GM12891 (cell line): ENCODE measurements at regions not wholly inside any gene's neighbourhood (a gene's known extent, or its start where the extent isn't known, plus 50 kb on each side); places are given as distances from the start of the nearest gene placed in this dataset.

Source experiments
- DNase-seq: peaks from one replicate; pipeline ENCODE4 v3.0.0; 2011; ENCODE audit warnings: low spot score; ENCODE audit not compliant: insufficient read length
- FAIRE-seq: peaks from 2 replicates; lab custom pipeline; 2011; peaks lifted over from hg19 to GRCh38; lab: Jason Lieb, UNC
- PAX5 ChIP-seq: IDR thresholded peaks from 2 replicates; pipeline ENCODE4 v1.6.1; 2011; ENCODE audit warnings: low read length, moderate library complexity, mild to moderate bottlenecking; ENCODE audit not compliant: insufficient read depth, severe bottlenecking
- POLR2A ChIP-seq: IDR thresholded peaks from 2 replicates; pipeline ENCODE4 v1.6.1; 2011; ENCODE audit warnings: low read depth, low read length, control low read depth
- POLR2AphosphoS5 ChIP-seq: IDR thresholded peaks from 2 replicates; pipeline ENCODE4 v1.6.1; 2011; ENCODE audit warnings: low read depth, low read length, control low read depth
- POU2F2 ChIP-seq: IDR thresholded peaks from 2 replicates; pipeline ENCODE4 v1.6.1; 2011; ENCODE audit warnings: low read depth, mild to moderate bottlenecking, control low read depth, low read length, moderate library complexity
- SPI1 ChIP-seq: IDR thresholded peaks from 2 replicates; pipeline ENCODE4 v1.6.1; 2011; ENCODE audit warnings: low read depth, low read length, control low read depth
- TAF1 ChIP-seq: IDR thresholded peaks from 2 replicates; pipeline ENCODE4 v1.6.1; 2011; ENCODE audit warnings: low read depth, low read length, control low read depth

DNA sequence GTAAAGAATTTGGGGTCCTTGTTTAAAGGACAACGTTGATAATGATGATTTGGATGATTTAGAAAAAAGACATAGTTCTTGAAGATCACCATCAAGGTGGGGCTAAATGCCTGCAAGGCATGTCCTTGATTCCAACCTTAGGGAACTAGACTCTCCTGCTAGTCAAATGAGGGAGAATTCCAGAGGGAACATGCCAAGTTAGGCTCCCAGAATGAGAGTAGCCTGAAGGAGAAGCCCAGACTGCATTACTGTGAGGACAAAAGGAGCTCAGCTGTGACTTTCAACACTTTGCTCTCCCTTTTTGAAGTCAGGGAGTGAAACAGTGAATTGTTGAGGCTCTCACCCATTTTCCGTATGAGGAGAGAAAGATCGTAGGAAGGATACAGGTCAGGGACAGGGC lies 95.2 kb upstream of the TBX3 start:
- TF ChIP-seq SPI1, result no peak
- no peak for TF ChIP-seq POU2F2
- TF ChIP-seq POLR2A, result no peak
- no peak for DNase-seq
- no peak for FAIRE-seq

DNA sequence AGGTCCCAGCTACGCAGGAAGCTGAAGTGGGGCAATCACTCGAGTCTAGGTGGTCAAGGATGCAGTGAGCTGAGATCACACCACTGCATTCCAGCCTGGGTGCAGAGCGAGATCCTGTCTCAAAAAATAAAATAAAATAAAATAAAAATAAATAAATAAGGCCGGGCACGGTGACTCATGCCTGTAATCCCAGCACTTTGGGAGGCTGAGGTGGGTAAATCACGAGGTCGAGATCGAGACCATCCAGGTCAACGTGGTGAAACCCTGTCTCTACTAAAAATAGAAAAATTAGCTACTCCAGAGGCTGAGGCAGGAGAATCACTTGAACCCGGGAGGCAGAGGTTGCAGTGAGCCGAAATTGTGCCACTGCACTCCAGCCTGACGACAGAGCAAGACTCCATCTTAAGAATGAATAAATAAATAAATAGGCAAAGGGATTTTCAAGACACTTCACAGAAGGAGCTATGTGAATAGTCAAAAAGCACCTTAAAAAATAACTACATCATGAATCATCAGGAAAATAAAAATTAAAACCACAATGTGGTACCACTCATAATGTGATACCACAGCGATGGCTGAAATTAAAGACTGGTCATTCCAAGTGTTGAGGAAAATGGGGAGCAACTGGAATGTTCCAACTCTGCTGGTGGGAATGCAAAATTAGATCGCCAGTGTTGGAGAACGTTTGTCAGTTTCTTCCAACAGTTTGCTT lies 92.9 kb upstream of the TBX3 start:
- DNase-seq, result no peak
- no peak for TF ChIP-seq SPI1
- no peak for TF ChIP-seq TAF1
- TF ChIP-seq PAX5, result no peak
- TF ChIP-seq POU2F2, result no peak
- no peak for TF ChIP-seq POLR2A
- no peak for FAIRE-seq

DNA sequence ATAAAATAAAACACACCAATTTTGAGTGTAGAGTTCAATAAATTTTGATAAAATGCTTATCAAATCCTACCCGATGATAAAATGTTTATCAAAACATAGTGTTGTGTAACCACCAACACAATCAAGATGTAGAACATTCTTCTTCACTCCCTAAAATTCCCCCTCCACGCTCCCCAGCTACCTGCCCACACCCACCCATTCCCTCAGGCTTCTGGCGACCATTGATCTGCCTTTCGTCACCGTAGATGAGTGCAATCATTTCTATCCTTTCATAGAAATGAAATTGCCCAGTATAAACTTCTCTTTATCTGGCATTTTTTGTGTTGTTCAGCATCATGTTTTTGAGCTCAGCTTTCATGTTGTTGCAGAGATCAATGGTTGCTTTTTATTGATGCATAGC lies 90.7 kb upstream of the TBX3 start:
- no peak for TF ChIP-seq POU2F2
- no peak for TF ChIP-seq SPI1
- TF ChIP-seq TAF1, result no peak
- no peak for TF ChIP-seq PAX5
- no peak for TF ChIP-seq POLR2A
- no peak for TF ChIP-seq POLR2AphosphoS5
- FAIRE-seq (no peak), DNase-seq (no peak)

- FAIRE-seq (no peak), DNase-seq (no peak)
- no peak for TF ChIP-seq POLR2AphosphoS5
- TF ChIP-seq PAX5, result no peak
- no peak for TF ChIP-seq TAF1
- no peak for TF ChIP-seq SPI1
- TF ChIP-seq POU2F2, result no peak
- no peak for TF ChIP-seq POLR2A
Observed at GRCh38 chr12:114774197-114774596, 90.2 kb upstream of the TBX3 start.

- DNase-seq, result no peak
- no peak for FAIRE-seq
- TF ChIP-seq TAF1 (no peak), SPI1 (no peak), PAX5 (no peak), POU2F2 (no peak), POLR2AphosphoS5 (no peak), POLR2A (no peak)
Observed at GRCh38 chr12:114770323-114770722, 86.3 kb upstream of the TBX3 start.

- DNase-seq, result no peak
- no peak for FAIRE-seq
- TF ChIP-seq POLR2AphosphoS5 (no peak), POU2F2 (no peak), PAX5 (no peak), SPI1 (no peak), TAF1 (no peak), POLR2A (no peak)
Observed at GRCh38 chr12:114769634-114770033, 85.7 kb upstream of the TBX3 start.

GRCh38 chr12:114767906-114768722 lies 84.1 kb upstream of the TBX3 start:
- TF ChIP-seq POU2F2, result no peak
- no peak for TF ChIP-seq TAF1
- TF ChIP-seq PAX5, result no peak
- TF ChIP-seq POLR2A, result no peak
- DNase-seq (no peak), FAIRE-seq (no peak)

DNA sequence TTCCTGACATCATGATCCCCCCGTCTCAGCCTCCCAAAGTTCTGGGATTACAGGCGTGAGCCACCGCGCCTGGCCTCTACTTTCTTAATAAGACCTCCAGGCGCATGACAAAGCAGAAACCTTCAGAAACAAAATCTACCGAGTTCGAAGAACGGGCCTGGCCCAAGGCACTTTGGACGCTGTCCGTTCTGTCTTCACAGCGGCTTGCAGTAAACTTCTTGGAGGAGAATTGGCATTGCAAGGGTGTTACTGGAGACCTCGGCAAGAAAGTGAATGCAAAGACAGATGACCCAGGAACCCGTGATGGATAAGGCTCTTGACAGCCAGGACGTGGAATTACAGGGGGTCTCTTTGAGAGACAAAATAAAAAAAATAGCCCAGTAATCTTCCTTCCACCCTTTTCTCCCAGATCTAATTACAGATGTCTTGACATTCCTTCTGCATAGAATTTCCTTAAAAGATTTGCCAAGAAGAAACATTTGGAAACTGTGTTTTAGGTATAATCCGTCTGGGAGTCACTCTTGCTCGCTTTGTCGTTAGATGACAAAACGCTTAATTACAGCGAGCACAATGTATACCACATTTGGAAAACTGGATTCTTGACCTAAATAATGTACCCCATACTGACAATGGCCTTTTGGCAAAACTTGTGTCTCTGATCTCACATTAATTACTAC lies 83.2 kb upstream of the TBX3 start:
- DNase-seq, result no peak
- TF ChIP-seq POLR2A (no peak), TAF1 (no peak), SPI1 (no peak), PAX5 (no peak), POLR2AphosphoS5 (no peak), POU2F2 (no peak)
- FAIRE-seq, result no peak

DNA sequence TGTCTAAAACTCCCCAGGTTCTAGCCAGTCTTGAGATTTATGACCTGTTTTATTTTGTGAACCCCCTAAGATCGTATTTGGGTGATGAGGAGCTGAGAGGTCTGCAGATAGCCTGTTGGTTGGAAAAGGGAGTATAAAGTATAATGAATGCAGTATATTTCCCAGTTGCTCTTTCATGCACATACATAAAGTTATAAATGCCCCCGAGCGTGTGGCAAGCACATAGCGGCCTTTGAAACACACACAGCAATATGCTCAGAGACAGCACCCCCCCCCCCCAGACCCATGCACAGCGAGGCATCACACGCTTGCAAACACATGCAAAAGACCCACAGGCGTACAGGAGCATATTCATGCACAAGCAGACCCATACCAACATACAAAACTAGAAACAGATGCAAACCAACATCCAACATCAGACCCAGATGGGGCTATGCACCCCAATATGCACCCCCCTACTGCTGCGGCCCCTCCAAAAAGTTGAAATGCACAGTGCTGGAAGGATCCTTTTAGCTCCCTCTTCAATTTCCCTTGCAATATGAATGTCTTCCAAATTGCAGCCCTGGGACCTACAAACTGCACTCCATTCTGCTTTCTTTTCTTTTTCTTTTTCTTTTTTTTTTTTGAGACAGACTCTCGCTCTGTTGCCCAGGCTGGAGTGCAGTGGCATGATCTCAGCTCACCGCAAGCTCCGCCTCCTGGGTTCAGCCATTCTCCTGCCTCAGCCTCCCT lies 82.2 kb upstream of the TBX3 start:
- TF ChIP-seq PAX5 (no peak), POU2F2 (no peak), TAF1 (no peak), POLR2A (no peak), POLR2AphosphoS5 (no peak), SPI1 (no peak)
- no peak for FAIRE-seq
- no peak for DNase-seq
